ENCODE measurements at regions not wholly inside any gene's neighbourhood (a gene's known extent, or its start where the extent isn't known, plus 50 kb on each side); places are given as distances from the start of the nearest gene placed in this dataset.
A peak's percentile ranks its signal among the peaks of the same experiment; 100 is the strongest.

- Histone ChIP-seq H3K4me1 (peaks cover 0 to 29% (median 3%) of the 10 kb centered on the region in 4 donors), H3K4me3 (no peak overlapping the region), H3K27me3 (no peaks in the 10 kb centered on the region), H3K9me3 (no peaks in the 10 kb centered on the region), H3K27ac (peak overlapping the region in 2 of 4 donors; percentile 43 to 75), H3K36me3 (no peaks in the 10 kb centered on the region)
- TF ChIP-seq CTCF (IDR thresholded peaks at IDR 0.05): no peak
- no peak for TF ChIP-seq POLR2A (IDR thresholded peaks at IDR 0.05)
- TF ChIP-seq EP300 (IDR thresholded peaks at IDR 0.05): no peak
- 62 to 66% methylated on average over 2 of the region's 2 CpGs for WGBS, 2 donors
- no peak for DNase-seq (ENCODE audit: low spot score in 2 of 2)
These were observed 368.2 kb downstream of the TMEM161B start for GRCh38 chr5:87900419-87900818.

- Histone ChIP-seq H3K4me1 (peaks cover 0 to 29% (median 3%) of the 10 kb centered on the region in 4 donors), H3K36me3 (no peaks in the 10 kb centered on the region), H3K4me3 (no peak overlapping the region), H3K27ac (peak overlapping the region in 3 of 4 donors; percentile 43 to 75 (median 58)), H3K27me3 (no peaks in the 10 kb centered on the region), H3K9me3 (no peaks in the 10 kb centered on the region)
- peak; percentile 57 to 76 for DNase-seq (ENCODE audit: low spot score in 2 of 2)
- 7 to 12% methylated on average over 3 of the region's 3 CpGs for WGBS, 2 donors
- TF ChIP-seq EP300 (IDR thresholded peaks at IDR 0.05): peak in 1 of 2 donors; percentile 73
- no peak for TF ChIP-seq POLR2A (IDR thresholded peaks at IDR 0.05)
- peak in 1 of 5 experiments; percentile 7 for TF ChIP-seq CTCF (IDR thresholded peaks at IDR 0.05)
These were observed 368.9 kb downstream of the TMEM161B start for GRCh38 chr5:87899721-87900131.

- TF ChIP-seq EP300 (IDR thresholded peaks at IDR 0.05) (peak in 1 of 2 donors; percentile 81), CTCF (IDR thresholded peaks at IDR 0.05) (peak in 3 of 5 experiments; percentile 20 to 28 (median 24)), POLR2A (IDR thresholded peaks at IDR 0.05) (no peak)
- peak; percentile 17 to 54 for DNase-seq (ENCODE audit: low spot score in 2 of 2)
- H3K36me3 ChIP-seq: no peaks in the 10 kb centered on the region
- peak overlapping the region in 3 of 4 donors; percentile 26 to 75 (median 43) for H3K27ac ChIP-seq
- H3K27me3 ChIP-seq: no peaks in the 10 kb centered on the region
- H3K9me3 ChIP-seq: no peaks in the 10 kb centered on the region
- peaks cover 0 to 29% (median 3%) of the 10 kb centered on the region in 4 donors for H3K4me1 ChIP-seq
- H3K4me3 ChIP-seq: no peak overlapping the region
- 15 to 21% methylated on average over 4 of the region's 4 CpGs for WGBS, 2 donors
These were observed 369.4 kb downstream of the TMEM161B start for GRCh38 chr5:87899208-87899661.

GRCh38 chr5:87898574-87898973, 370.1 kb downstream of the TMEM161B start:
- TF ChIP-seq POLR2A (IDR thresholded peaks at IDR 0.05) (no peak), CTCF (IDR thresholded peaks at IDR 0.05) (no peak), EP300 (IDR thresholded peaks at IDR 0.05) (no peak)
- WGBS, 2 donors: 53 to 67% methylated on average over 6 of the region's 6 CpGs
- H3K27me3 ChIP-seq: no peaks in the 10 kb centered on the region
- no peaks in the 10 kb centered on the region for H3K36me3 ChIP-seq
- H3K4me3 ChIP-seq: no peak overlapping the region
- peaks cover 0 to 29% (median 3%) of the 10 kb centered on the region in 4 donors for H3K4me1 ChIP-seq
- no peaks in the 10 kb centered on the region for H3K9me3 ChIP-seq
- no peak for DNase-seq (ENCODE audit: low spot score in 2 of 2)
- H3K27ac ChIP-seq: peak overlapping the region in 2 of 4 donors; percentile 26 to 75

GRCh38 chr5:87888139-87888538, 380.5 kb downstream of the TMEM161B start:
- no peak overlapping the region for H3K27ac ChIP-seq
- no peaks in the 10 kb centered on the region for H3K36me3 ChIP-seq
- no peaks in the 10 kb centered on the region for H3K27me3 ChIP-seq
- H3K4me3 ChIP-seq: no peak overlapping the region
- DNase-seq (ENCODE audit: low spot score in 2 of 2): no peak
- TF ChIP-seq EP300 (IDR thresholded peaks at IDR 0.05): no peak
- no peak for TF ChIP-seq CTCF (IDR thresholded peaks at IDR 0.05)
- TF ChIP-seq POLR2A (IDR thresholded peaks at IDR 0.05): no peak
- no peaks in the 10 kb centered on the region for H3K4me1 ChIP-seq
- H3K9me3 ChIP-seq: peaks cover 0 to 6% (median 0%) of the 10 kb centered on the region in 4 donors
- 67 to 73% methylated on average over 2 of the region's 2 CpGs for whole genome bisulfite sequencing, 2 donors

Measured in tibial nerve (tissue), 4 donors.